Ishikawa (cell line): ENCODE measurements at regions not wholly inside any gene's neighbourhood (a gene's known extent, or its start where the extent isn't known, plus 50 kb on each side); places are given as distances from the start of the nearest gene placed in this dataset.

ENCODE experiments used
- CEBPB ChIP-seq: IDR thresholded peaks from 2 replicates; pipeline ENCODE4 v1.6.1; 2012
- CREB1 ChIP-seq: IDR thresholded peaks from 2 replicates; pipeline ENCODE4 v1.6.1; 2012; ENCODE audit warnings: low read depth
- EGR1 ChIP-seq: IDR thresholded peaks from 2 replicates; pipeline ENCODE4 v1.6.1; 2012
- EP300 ChIP-seq: IDR thresholded peaks from 2 replicates; pipeline ENCODE4 v1.6.1; 2012; ENCODE audit warnings: borderline replicate concordance
- RAD21 ChIP-seq: IDR thresholded peaks from 2 replicates; pipeline ENCODE4 v1.6.1; 2012; ENCODE audit warnings: low read depth
- TAF1 ChIP-seq: IDR thresholded peaks from 2 replicates; pipeline ENCODE4 v1.6.1; 2012; ENCODE audit warnings: low read depth, mild to moderate bottlenecking
- TCF12 ChIP-seq: IDR thresholded peaks from 2 replicates; pipeline ENCODE4 v1.6.1; 2012; ENCODE audit warnings: low read depth
- TEAD4 ChIP-seq: IDR thresholded peaks from 2 replicates; pipeline ENCODE4 v1.6.1; 2012
- YY1 ChIP-seq: IDR thresholded peaks from 2 replicates; pipeline ENCODE4 v1.6.1; 2012; ENCODE audit warnings: low read depth
- ZBTB7A ChIP-seq: IDR thresholded peaks from 2 replicates; pipeline ENCODE4 v1.6.1; 2012; ENCODE audit warnings: low read depth
- TF ChIP-seq, protein P1 (sequence below): IDR thresholded peaks from 2 replicates; pipeline ENCODE4 v1.6.1; 2012
- TF ChIP-seq, protein P2 (sequence below): IDR thresholded peaks from 2 replicates; pipeline ENCODE4 v1.6.1; 2012; ENCODE audit warnings: low read depth, mild to moderate bottlenecking

DNA sequence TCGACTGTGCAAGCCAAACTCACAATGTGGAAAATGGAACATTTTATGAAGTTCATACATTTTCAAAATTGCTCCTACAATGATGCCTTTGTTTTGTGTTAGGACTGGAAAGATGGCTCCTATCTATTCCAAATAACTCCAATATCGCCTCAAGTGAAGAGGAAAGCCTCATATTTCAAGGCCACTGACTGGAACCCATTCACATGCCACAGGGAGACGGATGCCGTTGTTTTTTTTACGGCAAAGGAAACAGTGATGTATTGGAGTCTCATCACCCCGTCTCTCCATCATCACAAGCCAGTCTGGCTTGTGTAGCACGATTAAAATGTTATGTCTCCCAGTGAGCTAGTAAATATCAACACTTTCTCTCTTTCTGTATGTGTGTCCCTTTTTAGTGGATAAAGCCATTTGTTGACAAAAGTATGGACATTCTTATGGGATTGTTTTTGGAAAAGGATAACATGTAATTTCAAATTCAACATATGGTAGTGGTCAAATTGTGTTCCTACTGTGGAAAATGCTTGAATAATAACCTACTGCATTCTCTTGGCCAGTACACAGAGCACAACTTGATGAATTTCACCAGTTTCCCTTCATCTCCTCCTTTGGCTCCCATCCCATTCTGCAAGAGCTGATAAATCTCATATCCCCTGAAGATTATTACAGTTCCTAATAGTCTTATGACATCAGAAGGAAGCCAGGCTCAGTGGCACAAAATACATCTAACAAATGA lies 109.5 kb upstream of the PITRM1 start:
- TF ChIP-seq CREB1 (no peak), RAD21 (no peak), CEBPB (no peak), ZBTB7A (no peak), TCF12 (no peak), TEAD4 (no peak), EGR1 (no peak), YY1 (no peak), TAF1 (no peak), EP300 (no peak)
- TF ChIP-seq, protein P1, sequence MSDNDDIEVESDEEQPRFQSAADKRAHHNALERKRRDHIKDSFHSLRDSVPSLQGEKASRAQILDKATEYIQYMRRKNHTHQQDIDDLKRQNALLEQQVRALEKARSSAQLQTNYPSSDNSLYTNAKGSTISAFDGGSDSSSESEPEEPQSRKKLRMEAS = no peak
- TF ChIP-seq, protein P2, sequence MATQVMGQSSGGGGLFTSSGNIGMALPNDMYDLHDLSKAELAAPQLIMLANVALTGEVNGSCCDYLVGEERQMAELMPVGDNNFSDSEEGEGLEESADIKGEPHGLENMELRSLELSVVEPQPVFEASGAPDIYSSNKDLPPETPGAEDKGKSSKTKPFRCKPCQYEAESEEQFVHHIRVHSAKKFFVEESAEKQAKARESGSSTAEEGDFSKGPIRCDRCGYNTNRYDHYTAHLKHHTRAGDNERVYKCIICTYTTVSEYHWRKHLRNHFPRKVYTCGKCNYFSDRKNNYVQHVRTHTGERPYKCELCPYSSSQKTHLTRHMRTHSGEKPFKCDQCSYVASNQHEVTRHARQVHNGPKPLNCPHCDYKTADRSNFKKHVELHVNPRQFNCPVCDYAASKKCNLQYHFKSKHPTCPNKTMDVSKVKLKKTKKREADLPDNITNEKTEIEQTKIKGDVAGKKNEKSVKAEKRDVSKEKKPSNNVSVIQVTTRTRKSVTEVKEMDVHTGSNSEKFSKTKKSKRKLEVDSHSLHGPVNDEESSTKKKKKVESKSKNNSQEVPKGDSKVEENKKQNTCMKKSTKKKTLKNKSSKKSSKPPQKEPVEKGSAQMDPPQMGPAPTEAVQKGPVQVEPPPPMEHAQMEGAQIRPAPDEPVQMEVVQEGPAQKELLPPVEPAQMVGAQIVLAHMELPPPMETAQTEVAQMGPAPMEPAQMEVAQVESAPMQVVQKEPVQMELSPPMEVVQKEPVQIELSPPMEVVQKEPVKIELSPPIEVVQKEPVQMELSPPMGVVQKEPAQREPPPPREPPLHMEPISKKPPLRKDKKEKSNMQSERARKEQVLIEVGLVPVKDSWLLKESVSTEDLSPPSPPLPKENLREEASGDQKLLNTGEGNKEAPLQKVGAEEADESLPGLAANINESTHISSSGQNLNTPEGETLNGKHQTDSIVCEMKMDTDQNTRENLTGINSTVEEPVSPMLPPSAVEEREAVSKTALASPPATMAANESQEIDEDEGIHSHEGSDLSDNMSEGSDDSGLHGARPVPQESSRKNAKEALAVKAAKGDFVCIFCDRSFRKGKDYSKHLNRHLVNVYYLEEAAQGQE = no peak
